ENCODE measurements at regions not wholly inside any gene's neighbourhood (a gene's known extent, or its start where the extent isn't known, plus 50 kb on each side); places are given as distances from the start of the nearest gene placed in this dataset.

DNA sequence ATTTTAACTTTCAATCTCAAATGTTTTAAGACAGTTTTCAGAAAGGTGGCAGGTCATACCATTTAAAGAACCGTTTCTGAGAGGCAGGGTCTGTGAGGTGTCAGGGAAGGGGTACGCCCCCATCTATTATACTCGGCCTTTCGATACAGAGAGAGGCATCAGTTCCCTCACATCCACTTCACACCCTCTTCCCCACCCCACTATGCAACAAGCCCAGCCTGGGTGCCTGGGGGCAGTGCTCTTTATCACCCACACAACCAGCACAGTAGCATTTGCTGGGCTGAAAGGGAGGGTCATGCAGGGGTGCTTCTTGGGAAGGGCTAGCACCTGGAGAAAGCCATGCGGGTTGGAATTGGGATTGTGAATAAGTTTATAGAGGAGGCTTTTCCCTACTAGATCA, 56.0 kb upstream of the KCNMB2 start:
- TF ChIP-seq, protein P1, sequence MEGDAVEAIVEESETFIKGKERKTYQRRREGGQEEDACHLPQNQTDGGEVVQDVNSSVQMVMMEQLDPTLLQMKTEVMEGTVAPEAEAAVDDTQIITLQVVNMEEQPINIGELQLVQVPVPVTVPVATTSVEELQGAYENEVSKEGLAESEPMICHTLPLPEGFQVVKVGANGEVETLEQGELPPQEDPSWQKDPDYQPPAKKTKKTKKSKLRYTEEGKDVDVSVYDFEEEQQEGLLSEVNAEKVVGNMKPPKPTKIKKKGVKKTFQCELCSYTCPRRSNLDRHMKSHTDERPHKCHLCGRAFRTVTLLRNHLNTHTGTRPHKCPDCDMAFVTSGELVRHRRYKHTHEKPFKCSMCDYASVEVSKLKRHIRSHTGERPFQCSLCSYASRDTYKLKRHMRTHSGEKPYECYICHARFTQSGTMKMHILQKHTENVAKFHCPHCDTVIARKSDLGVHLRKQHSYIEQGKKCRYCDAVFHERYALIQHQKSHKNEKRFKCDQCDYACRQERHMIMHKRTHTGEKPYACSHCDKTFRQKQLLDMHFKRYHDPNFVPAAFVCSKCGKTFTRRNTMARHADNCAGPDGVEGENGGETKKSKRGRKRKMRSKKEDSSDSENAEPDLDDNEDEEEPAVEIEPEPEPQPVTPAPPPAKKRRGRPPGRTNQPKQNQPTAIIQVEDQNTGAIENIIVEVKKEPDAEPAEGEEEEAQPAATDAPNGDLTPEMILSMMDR (IDR thresholded peaks at IDR 0.05): no peak
- no peak for TF ChIP-seq POLR2A (IDR thresholded peaks at IDR 0.05)
- no peak for TF ChIP-seq POLR2AphosphoS5 (IDR thresholded peaks at IDR 0.05)

All from breast epithelium (tissue), 3 donors.